ENCODE measurements at regions not wholly inside any gene's neighbourhood (a gene's known extent, or its start where the extent isn't known, plus 50 kb on each side); places are given as distances from the start of the nearest gene placed in this dataset.

DNA sequence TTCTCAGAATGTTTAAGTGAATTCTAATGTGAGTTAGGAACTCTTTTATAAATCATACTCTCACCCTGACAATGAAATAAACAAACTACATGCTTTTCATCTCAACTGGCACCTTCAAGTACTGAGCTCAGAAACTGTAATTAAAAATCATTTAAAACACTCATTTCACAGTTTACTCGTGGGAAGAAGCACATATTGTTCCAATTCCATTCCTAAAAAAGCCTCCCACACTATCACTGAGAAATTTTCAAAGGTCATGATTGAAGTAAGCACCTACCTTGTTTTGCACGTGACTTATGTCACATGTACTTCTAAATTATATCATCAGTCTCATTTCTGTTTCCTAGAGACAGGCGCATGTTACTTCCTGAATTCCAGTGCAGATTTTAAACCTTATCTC lies 678.1 kb upstream of the SLC8A1 start:
- TF ChIP-seq, protein P1, sequence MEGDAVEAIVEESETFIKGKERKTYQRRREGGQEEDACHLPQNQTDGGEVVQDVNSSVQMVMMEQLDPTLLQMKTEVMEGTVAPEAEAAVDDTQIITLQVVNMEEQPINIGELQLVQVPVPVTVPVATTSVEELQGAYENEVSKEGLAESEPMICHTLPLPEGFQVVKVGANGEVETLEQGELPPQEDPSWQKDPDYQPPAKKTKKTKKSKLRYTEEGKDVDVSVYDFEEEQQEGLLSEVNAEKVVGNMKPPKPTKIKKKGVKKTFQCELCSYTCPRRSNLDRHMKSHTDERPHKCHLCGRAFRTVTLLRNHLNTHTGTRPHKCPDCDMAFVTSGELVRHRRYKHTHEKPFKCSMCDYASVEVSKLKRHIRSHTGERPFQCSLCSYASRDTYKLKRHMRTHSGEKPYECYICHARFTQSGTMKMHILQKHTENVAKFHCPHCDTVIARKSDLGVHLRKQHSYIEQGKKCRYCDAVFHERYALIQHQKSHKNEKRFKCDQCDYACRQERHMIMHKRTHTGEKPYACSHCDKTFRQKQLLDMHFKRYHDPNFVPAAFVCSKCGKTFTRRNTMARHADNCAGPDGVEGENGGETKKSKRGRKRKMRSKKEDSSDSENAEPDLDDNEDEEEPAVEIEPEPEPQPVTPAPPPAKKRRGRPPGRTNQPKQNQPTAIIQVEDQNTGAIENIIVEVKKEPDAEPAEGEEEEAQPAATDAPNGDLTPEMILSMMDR (IDR thresholded peaks at IDR 0.05), result no peak
- Histone ChIP-seq H3K27me3 (no peaks in the 10 kb centered on the region), H3K9me3 (no peaks in the 10 kb centered on the region), H3K36me3 (no peaks in the 10 kb centered on the region), H3K27ac (no peak overlapping the region), H3K4me1 (ENCODE audit: control insufficient read depth in 1 of 2, insufficient read depth in 1 of 2, low read depth in 1 of 2, low read length in 1 of 2) (no peaks in the 10 kb centered on the region), H3K4me3 (ENCODE audit: low read depth in 1 of 2, low read length in 1 of 2) (no peak overlapping the region)

DNA sequence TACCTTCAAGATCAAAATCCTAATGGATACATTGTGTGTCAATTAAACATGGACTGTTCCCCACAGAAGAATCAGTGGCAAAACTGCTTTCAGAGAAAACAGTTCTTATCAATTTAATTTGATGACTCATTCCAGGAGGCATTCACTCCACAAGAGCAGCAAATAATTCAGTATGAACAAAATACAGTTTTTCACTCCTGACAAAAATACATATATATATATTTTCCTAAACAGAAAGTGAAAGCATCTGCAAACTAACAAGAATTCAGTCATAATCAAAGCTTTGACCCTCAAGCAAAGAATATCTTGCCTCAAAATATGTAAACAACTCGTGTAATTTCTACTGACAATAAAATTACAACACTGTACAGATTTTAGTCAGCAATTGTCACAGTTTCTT lies 685.1 kb upstream of the SLC8A1 start:
- no peaks in the 10 kb centered on the region for H3K36me3 ChIP-seq
- TF ChIP-seq, protein P1 (IDR thresholded peaks at IDR 0.05), result no peak

DNA sequence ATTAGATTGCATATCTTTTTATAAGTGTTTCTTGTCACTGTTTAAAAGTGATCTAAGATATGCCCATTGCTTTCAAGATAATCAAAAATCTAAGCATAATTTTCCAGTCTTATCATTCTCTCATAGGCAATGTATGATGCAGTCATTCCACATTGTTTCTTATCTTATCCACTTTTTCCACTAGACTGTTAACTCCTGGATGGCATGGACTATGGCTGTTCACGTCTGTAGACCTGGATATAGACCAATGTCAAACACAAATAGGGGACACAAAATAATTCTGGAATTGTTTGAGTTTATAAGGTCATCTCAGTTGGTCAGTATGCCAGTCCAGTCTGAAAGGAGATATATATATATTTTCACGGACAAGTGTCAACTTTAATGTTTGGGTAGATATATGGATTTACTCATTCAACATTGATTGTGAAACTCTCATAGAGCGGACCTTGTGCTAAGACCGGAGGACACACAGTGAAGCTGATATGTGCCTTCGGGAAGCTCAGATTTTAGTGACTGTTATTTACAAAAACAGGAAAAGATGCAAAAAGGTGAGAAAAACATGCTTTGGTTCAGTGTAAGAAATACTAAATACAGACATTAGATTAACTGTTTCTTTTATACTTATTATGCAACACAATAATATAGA lies 689.4 kb upstream of the SLC8A1 start:
- TF ChIP-seq, protein P1 (IDR thresholded peaks at IDR 0.05), result no peak
- H3K4me1 ChIP-seq (ENCODE audit: control insufficient read depth in 1 of 2, insufficient read depth in 1 of 2, low read depth in 1 of 2, low read length in 1 of 2), result no peaks in the 10 kb centered on the region
- no peaks in the 10 kb centered on the region for H3K9me3 ChIP-seq
- H3K27ac ChIP-seq, result no peak overlapping the region
- H3K27me3 ChIP-seq, result no peaks in the 10 kb centered on the region
- no peak overlapping the region for H3K4me3 ChIP-seq (ENCODE audit: low read depth in 1 of 2, low read length in 1 of 2)
- H3K36me3 ChIP-seq, result no peaks in the 10 kb centered on the region

More for the DNA sequence above, 685.1 kb upstream of the SLC8A1 start:
- Histone ChIP-seq H3K4me1 (ENCODE audit: control insufficient read depth in 1 of 2, insufficient read depth in 1 of 2, low read depth in 1 of 2, low read length in 1 of 2) (no peaks in the 10 kb centered on the region), H3K27ac (no peak overlapping the region), H3K4me3 (ENCODE audit: low read depth in 1 of 2, low read length in 1 of 2) (no peak overlapping the region), H3K27me3 (no peaks in the 10 kb centered on the region), H3K9me3 (no peaks in the 10 kb centered on the region)

DNA sequence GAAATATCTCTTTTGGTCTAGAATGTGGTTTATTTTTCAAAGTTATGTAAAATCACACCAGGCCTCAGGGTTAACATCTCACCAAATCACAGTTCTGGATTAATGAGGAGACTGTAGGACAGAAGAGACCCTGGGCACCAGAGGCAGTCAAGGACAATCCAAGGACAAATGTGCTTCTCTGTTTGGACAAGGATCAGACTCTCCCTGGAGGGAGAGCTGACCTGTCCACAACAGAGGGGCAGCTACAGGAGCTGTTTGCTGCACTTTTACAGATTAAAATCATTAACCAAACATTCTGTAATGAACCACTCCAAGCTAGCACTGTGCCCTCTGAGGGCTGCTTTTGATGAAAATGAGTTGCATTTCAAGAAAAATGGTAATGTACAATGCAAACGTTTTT lies 690.6 kb upstream of the SLC8A1 start:
- no peak overlapping the region for H3K27ac ChIP-seq
- H3K9me3 ChIP-seq, result no peaks in the 10 kb centered on the region
- TF ChIP-seq, protein P1 (IDR thresholded peaks at IDR 0.05), result no peak
- H3K27me3 ChIP-seq, result no peaks in the 10 kb centered on the region
- no peak overlapping the region for H3K4me3 ChIP-seq (ENCODE audit: low read depth in 1 of 2, low read length in 1 of 2)
- no peaks in the 10 kb centered on the region for H3K36me3 ChIP-seq
- no peaks in the 10 kb centered on the region for H3K4me1 ChIP-seq (ENCODE audit: control insufficient read depth in 1 of 2, insufficient read depth in 1 of 2, low read depth in 1 of 2, low read length in 1 of 2)

GRCh38 chr2:41145066-41145465 lies 693.2 kb upstream of the SLC8A1 start:
- H3K9me3 ChIP-seq, result no peaks in the 10 kb centered on the region
- H3K27ac ChIP-seq, result no peak overlapping the region
- H3K27me3 ChIP-seq, result no peaks in the 10 kb centered on the region
- H3K36me3 ChIP-seq, result no peaks in the 10 kb centered on the region
- H3K4me3 ChIP-seq (ENCODE audit: low read depth in 1 of 2, low read length in 1 of 2), result no peak overlapping the region
- H3K4me1 ChIP-seq (ENCODE audit: control insufficient read depth in 1 of 2, insufficient read depth in 1 of 2, low read depth in 1 of 2, low read length in 1 of 2), result no peaks in the 10 kb centered on the region
- TF ChIP-seq, protein P1 (IDR thresholded peaks at IDR 0.05), result no peak
